ENCODE measurements at regions not wholly inside any gene's neighbourhood (a gene's known extent, or its start where the extent isn't known, plus 50 kb on each side); places are given as distances from the start of the nearest gene placed in this dataset.

GRCh38 chr4:178202422-178202821, 760.2 kb upstream of the AGA start:
- no peak for TF ChIP-seq ZNF274 (IDR thresholded peaks at IDR 0.05; ENCODE audit: low read depth, low read length)
- no peak for TF ChIP-seq SUZ12 (IDR thresholded peaks at IDR 0.05; ENCODE audit: extremely low read depth, insufficient read depth, insufficient read length)

All from NT2/D1 (cell line).